Activated T-cell treated with anti-CD3 and anti-CD28 coated beads for 24 hours (primary cell): ENCODE measurements at regions not wholly inside any gene's neighbourhood (a gene's known extent, or its start where the extent isn't known, plus 50 kb on each side); places are given as distances from the start of the nearest gene placed in this dataset.
A peak's percentile ranks its signal among the peaks of the same experiment; 100 is the strongest.

Experiments
- DNase-seq: peaks from one replicate; pipeline ENCODE4 v3.0.0-alpha.2; 2020; ENCODE audit warnings: low read depth

- DNase-seq, result no peak
Observed at GRCh38 chr6:12221856-12222255, 68.3 kb upstream of the EDN1 start.

GRCh38 chr6:12222405-12223366 is 67.5 kb upstream of the EDN1 start:
- DNase-seq, result no peak

GRCh38 chr6:12223383-12223782 is 66.8 kb upstream of the EDN1 start:
- no peak for DNase-seq

GRCh38 chr6:12224251-12224650 is 65.9 kb upstream of the EDN1 start:
- DNase-seq, result no peak

GRCh38 chr6:12228447-12229146 is 61.6 kb upstream of the EDN1 start:
- DNase-seq, result no peak

- no peak for DNase-seq
Observed at GRCh38 chr6:12229332-12229731, 60.8 kb upstream of the EDN1 start.

- no peak for DNase-seq
Observed at GRCh38 chr6:12230523-12230922, 59.6 kb upstream of the EDN1 start.

- no peak for DNase-seq
Observed at GRCh38 chr6:12232339-12232738, 57.8 kb upstream of the EDN1 start.

- DNase-seq, result no peak
Observed at GRCh38 chr6:12232821-12233220, 57.3 kb upstream of the EDN1 start.

GRCh38 chr6:12233693-12234571 is 56.2 kb upstream of the EDN1 start:
- DNase-seq, result peak; percentile 28

- DNase-seq, result no peak
Observed at GRCh38 chr6:12235341-12235740, 54.8 kb upstream of the EDN1 start.

- DNase-seq, result no peak
Observed at GRCh38 chr6:12238219-12238618, 51.9 kb upstream of the EDN1 start.
